GM23338 (cell line): ENCODE measurements at regions not wholly inside any gene's neighbourhood (a gene's known extent, or its start where the extent isn't known, plus 50 kb on each side); places are given as distances from the start of the nearest gene placed in this dataset.

ENCODE experiments used
- ATAC-seq: fragments of 200-7000 bp; cut with Tn5 transposase; 3 replicates; pipeline ENCODE4 v1.9.1; 2020
- DNase-seq: peaks from one replicate; pipeline ENCODE4 v3.0.0-alpha.2; 2015; ENCODE audit warnings: low spot score
- H2AFZ ChIP-seq: fragments of 200-600 bp; sonication (generic); 2 replicates; pipeline ENCODE4 v1.8.0; 2016; ENCODE audit warnings: antibody characterized with exemption, mild to moderate bottlenecking, moderate library complexity
- H3F3A ChIP-seq: fragments of 200-600 bp; sonication (generic); replicated peaks from 2 replicates; pipeline ENCODE4 v1.8.0; 2017; ENCODE audit warnings: antibody characterized with exemption, mixed run types, low read depth
- H3K27ac ChIP-seq: fragments of 200-600 bp; sonication (generic); 2 replicates; pipeline ENCODE4 v1.6.1; 2016; ENCODE audit warnings: low read depth
- H3K27me3 ChIP-seq: fragments of 200-600 bp; sonication (generic); 2 replicates; pipeline ENCODE4 v1.8.0; 2016; ENCODE audit warnings: mild to moderate bottlenecking, mixed run types, moderate library complexity; ENCODE audit not compliant: insufficient read depth
- H3K36me3 ChIP-seq: fragments of 200-600 bp; sonication (generic); 2 replicates; pipeline ENCODE4 v1.8.0; 2016; ENCODE audit warnings: mild to moderate bottlenecking; ENCODE audit not compliant: insufficient read depth
- H3K4me1 ChIP-seq: fragments of 200-600 bp; sonication (generic); 2 replicates; pipeline ENCODE4 v1.8.0; 2016; ENCODE audit warnings: mild to moderate bottlenecking, moderate library complexity; ENCODE audit not compliant: insufficient read depth
- H3K4me2 ChIP-seq: fragments of 200-600 bp; sonication (generic); 2 replicates; pipeline ENCODE4 v1.7.1; 2017; ENCODE audit warnings: mixed run types
- H3K4me3 ChIP-seq: fragments of 200-600 bp; sonication (generic); 2 replicates; pipeline ENCODE4 v1.6.1; 2016; ENCODE audit warnings: mixed run types
- H3K79me2 ChIP-seq: fragments of 200-600 bp; sonication (generic); replicated peaks from 2 replicates; pipeline ENCODE4 v1.8.0; 2017; ENCODE audit warnings: mild to moderate bottlenecking; ENCODE audit not compliant: insufficient read depth
- H3K9me2 ChIP-seq: fragments of 200-600 bp; sonication (generic); 2 replicates; pipeline ENCODE4 v1.8.0; 2017; ENCODE audit not compliant: insufficient read depth
- H4K20me1 ChIP-seq: fragments of 200-600 bp; sonication (generic); replicated peaks from 2 replicates; pipeline ENCODE4 v1.8.0; 2017; ENCODE audit warnings: mild to moderate bottlenecking; ENCODE audit not compliant: insufficient read depth
- H3K27ac Mint-ChIP-seq: 2 replicates; pipeline ENCODE4 v1.8.0; 2020; ENCODE audit warnings: inconsistent platforms, mild to moderate bottlenecking, moderate library complexity, mixed read lengths
- H3K27me3 Mint-ChIP-seq: 3 replicates; pipeline ENCODE4 v1.8.0; 2022; ENCODE audit warnings: low read depth, mild to moderate bottlenecking, moderate library complexity, mixed read lengths, inconsistent platforms; ENCODE audit not compliant: insufficient read depth, poor library complexity
- H3K36me3 Mint-ChIP-seq: 3 replicates; pipeline ENCODE4 v1.8.0; 2021; ENCODE audit warnings: low read depth, mild to moderate bottlenecking, inconsistent platforms, moderate library complexity, mixed read lengths
- H3K4me1 Mint-ChIP-seq: 3 replicates; pipeline ENCODE4 v1.8.0; 2020; ENCODE audit warnings: mild to moderate bottlenecking, inconsistent platforms, mixed read lengths
- H3K4me3 Mint-ChIP-seq: 3 replicates; pipeline ENCODE4 v1.8.0; 2021; ENCODE audit warnings: moderate library complexity, mild to moderate bottlenecking, inconsistent platforms, mixed read lengths
- H3K9me3 Mint-ChIP-seq: 3 replicates; pipeline ENCODE4 v1.8.0; 2020; ENCODE audit warnings: moderate library complexity, mild to moderate bottlenecking, inconsistent platforms, mixed read lengths
- CREB1 ChIP-seq: fragments of 250-450 bp; sonication (Bioruptor Pico); IDR thresholded peaks from 2 replicates; pipeline ENCODE4 v1.5.0; 2020; ENCODE audit warnings: low read depth, mild to moderate bottlenecking, moderate library complexity
- CTCF ChIP-seq, 2 experiments: fragments of 200-600 bp in 1 of 2; sonication (generic) in 1 of 2; conservative IDR thresholded peaks; 2 replicates each; pipeline versions ENCODE4 v1.5.1 to v1.6.1; 2016 to 2017; ENCODE audit warnings: antibody characterized with exemption in 2 of 2, low read depth in 2 of 2, mild to moderate bottlenecking in 2 of 2, moderate library complexity in 1 of 2
- ETS1 ChIP-seq: IDR thresholded peaks from 2 replicates; pipeline ENCODE4 v1.6.1; 2016; ENCODE audit warnings: antibody characterized with exemption
- EZH2phosphoT487 ChIP-seq: fragments of 200-600 bp; sonication (generic); IDR thresholded peaks from one replicate; pipeline ENCODE4 v1.8.1; 2018; ENCODE audit warnings: antibody characterized with exemption; ENCODE audit not compliant: unreplicated experiment
- NANOG ChIP-seq: IDR thresholded peaks from 2 replicates; pipeline ENCODE4 v1.6.1; 2016; ENCODE audit warnings: antibody characterized with exemption, borderline replicate concordance
- REST ChIP-seq: IDR thresholded peaks from one replicate; pipeline ENCODE4 v1.6.1; 2018; ENCODE audit warnings: antibody characterized with exemption; ENCODE audit not compliant: unreplicated experiment
- ZNF114 ChIP-seq: fragments of 250-450 bp; sonication (Bioruptor Pico); IDR thresholded peaks from 2 replicates; pipeline ENCODE4 v1.5.0; 2020; ENCODE audit warnings: mild to moderate bottlenecking, moderate library complexity
- ZNF331 ChIP-seq: fragments of 250-450 bp; sonication (Bioruptor Pico); IDR thresholded peaks from 2 replicates; pipeline ENCODE4 v1.5.0; 2020; ENCODE audit warnings: low read depth, mild to moderate bottlenecking, moderate library complexity

GRCh38 chr10:7485244-7485556 is 74.4 kb upstream of the SFMBT2 start:
- no peak overlapping the region for H3K4me3 Mint-ChIP-seq
- Histone ChIP-seq H3K27me3 (no peaks in the 10 kb centered on the region), H2AFZ (0 out of 2 replicates have a peak overlapping the region, but pooled peaks have one; percentile 1), H3K9me2 (no peaks in the 10 kb centered on the region), H3K79me2 (no peaks in the 10 kb centered on the region), H3K4me1 (peaks cover 9% of the 10 kb centered on the region), H3K27ac (no peak overlapping the region), H3K4me2 (no peak overlapping the region), H3F3A (no peaks in the 10 kb centered on the region), H3K4me3 (no peak overlapping the region), H3K36me3 (no peaks in the 10 kb centered on the region), H4K20me1 (no peaks in the 10 kb centered on the region)
- no peak for TF ChIP-seq ETS1
- no peak for TF ChIP-seq CREB1
- no peak for TF ChIP-seq REST
- no peak for TF ChIP-seq EZH2phosphoT487
- no peak for TF ChIP-seq NANOG
- TF ChIP-seq CTCF (conservative IDR thresholded peaks at IDR 0.05; ENCODE audit: low read depth in 2 of 2): no peak
- no peak for ATAC-seq
- H3K36me3 Mint-ChIP-seq: no peaks in the 10 kb centered on the region
- H3K27me3 Mint-ChIP-seq: peaks cover 7% of the 10 kb centered on the region
- no peaks in the 10 kb centered on the region for H3K9me3 Mint-ChIP-seq
- peaks cover 35% of the 10 kb centered on the region for H3K4me1 Mint-ChIP-seq
- no peak for DNase-seq
- H3K27ac Mint-ChIP-seq: no peak overlapping the region

- Mint-ChIP-seq H3K9me3 (no peaks in the 10 kb centered on the region), H3K4me1 (peaks cover 35% of the 10 kb centered on the region), H3K27me3 (peaks cover 7% of the 10 kb centered on the region), H3K36me3 (no peaks in the 10 kb centered on the region), H3K4me3 (no peak overlapping the region), H3K27ac (no peak overlapping the region)
- Histone ChIP-seq H3K27ac (no peak overlapping the region), H3K27me3 (no peaks in the 10 kb centered on the region), H3F3A (no peaks in the 10 kb centered on the region), H3K4me2 (no peak overlapping the region), H3K4me1 (peaks cover 9% of the 10 kb centered on the region), H3K4me3 (no peak overlapping the region), H3K9me2 (no peaks in the 10 kb centered on the region), H3K79me2 (no peaks in the 10 kb centered on the region), H4K20me1 (no peaks in the 10 kb centered on the region), H3K36me3 (no peaks in the 10 kb centered on the region), H2AFZ (peak overlapping the region; percentile 1; the same call in 1 of the 2 replicates)
- DNase-seq (peak; percentile 21), ATAC-seq (peak; percentile 42; the same call in 2 of the 3 replicates)
- no peak for TF ChIP-seq CTCF (conservative IDR thresholded peaks at IDR 0.05; ENCODE audit: low read depth in 2 of 2)
- no peak for TF ChIP-seq ZNF114 (CRISPR knock-in tag)
- no peak for TF ChIP-seq NANOG
- no peak for TF ChIP-seq CREB1
- no peak for TF ChIP-seq ZNF331 (CRISPR knock-in tag)
- TF ChIP-seq REST: no peak
Observed at GRCh38 chr10:7484456-7485243, 73.8 kb upstream of the SFMBT2 start.
